ENCODE measurements at regions not wholly inside any gene's neighbourhood (a gene's known extent, or its start where the extent isn't known, plus 50 kb on each side); places are given as distances from the start of the nearest gene placed in this dataset.

GRCh38 chr2:80874374-80874773 lies 569.8 kb upstream of the LRRTM1 start:
- DNase-seq, result no peak

- DNase-seq, result no peak
Measured at GRCh38 chr2:80869858-80870438, 565.4 kb upstream of the LRRTM1 start.

DNA sequence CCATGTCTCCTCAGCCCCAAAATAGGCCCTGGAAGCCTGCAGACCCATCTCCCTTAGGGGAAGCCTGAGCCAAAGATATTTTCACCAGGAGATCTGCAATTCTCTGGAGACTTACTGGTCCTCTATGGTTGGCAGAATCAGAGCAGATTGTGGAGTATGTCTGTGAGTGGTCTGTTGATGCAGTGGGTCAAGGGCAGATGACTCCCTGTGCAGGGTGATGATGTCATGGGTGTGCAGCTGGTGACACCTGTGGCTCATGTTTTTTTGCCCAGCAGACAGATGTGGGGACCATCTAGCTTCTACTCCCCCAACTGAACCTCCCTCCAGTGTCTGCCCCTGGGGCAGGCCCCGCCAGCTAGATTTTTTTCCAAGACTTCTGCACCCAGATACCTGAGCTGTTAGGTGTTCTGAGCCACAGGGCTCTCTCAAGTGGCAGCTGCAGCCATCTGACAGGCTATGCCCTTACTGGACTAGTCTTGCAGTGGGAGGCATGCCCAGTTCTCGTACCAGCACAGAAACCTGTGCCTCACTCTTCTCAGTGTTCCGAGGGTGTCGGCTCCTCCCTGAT lies 558.7 kb upstream of the LRRTM1 start:
- no peak for DNase-seq

DNA sequence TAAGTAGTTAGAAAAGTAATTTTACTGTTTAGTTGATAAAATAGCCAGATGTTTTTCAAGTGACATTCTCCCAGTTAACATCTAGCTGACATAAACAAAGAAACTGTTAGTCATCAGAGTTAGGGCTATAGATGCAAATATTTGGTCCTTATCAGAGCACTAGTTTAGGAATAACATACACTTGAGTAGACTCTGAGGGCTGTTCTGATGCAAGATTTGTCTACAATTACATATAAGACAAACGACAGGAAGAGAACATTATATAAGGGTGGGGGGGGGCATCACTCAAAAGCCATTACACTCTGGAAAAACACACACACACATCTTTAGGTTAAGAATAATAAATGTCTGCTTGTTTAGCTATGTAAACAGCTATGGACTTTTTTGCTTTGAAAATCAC lies 554.4 kb upstream of the LRRTM1 start:
- DNase-seq, result no peak

DNA sequence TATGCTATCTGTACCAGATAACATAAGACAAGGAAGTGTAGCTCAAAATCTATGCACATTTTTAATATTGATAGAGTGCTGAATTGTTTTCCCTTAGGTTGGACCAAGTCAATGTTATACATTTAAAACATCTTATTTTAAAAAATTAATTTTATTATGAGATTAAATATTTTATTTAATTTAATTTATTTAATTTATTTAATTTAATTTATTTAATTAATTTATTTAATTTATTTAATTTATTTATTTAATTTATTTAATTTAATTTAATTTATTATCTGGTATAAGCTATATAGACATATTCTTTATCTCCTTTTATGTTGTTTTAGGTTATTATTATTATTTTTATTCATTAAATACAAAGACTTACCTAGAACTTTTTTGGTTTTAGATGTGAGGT lies 551.7 kb upstream of the LRRTM1 start:
- DNase-seq, result no peak

DNA sequence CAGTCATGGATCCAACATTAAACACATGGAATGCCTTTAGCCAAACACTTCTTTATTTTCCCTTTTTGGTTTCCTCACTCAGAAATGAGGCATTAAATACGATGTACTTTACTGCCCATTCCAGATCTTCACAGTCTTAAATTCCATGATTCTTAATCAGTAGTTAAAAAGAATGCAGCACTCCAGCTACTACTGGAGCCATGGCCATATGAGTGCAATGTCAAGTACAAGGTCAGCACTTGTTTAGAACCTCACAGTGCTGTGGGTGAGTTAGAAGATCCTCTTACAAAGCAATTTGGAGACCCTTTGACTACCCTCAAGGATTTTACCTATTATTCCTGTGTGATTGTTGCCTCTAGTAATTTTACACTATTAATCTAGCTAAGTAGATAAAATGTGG lies 550.3 kb upstream of the LRRTM1 start:
- no peak for DNase-seq

GRCh38 chr2:80852808-80853139 lies 548.2 kb upstream of the LRRTM1 start:
- no peak for DNase-seq

GRCh38 chr2:80852079-80852807 lies 547.7 kb upstream of the LRRTM1 start:
- no peak for DNase-seq

GRCh38 chr2:80830891-80831290 lies 526.3 kb upstream of the LRRTM1 start:
- DNase-seq, result no peak

DNA sequence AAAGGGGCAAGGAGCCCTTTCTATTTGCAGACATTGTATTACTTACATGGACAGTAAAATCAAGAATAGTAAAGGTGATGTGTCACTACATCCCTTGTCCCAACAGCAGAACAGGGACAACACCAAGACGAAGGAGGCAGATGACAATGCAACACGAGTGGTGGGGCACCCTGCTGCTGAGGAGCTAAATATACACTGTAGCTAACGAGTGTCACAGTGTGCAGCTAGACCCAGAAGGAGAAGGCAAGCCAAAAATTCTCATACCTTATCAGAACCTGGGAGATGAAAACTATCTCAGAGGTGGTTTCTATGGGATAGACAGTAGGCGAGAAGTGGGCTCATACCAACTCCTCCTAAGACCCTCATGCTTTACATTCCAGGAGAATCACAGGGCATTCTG lies 518.4 kb upstream of the LRRTM1 start:
- no peak for DNase-seq

GRCh38 chr2:80815259-80815658 lies 510.7 kb upstream of the LRRTM1 start:
- no peak for DNase-seq

- no peak for DNase-seq
Measured at GRCh38 chr2:80786584-80786983, 482.0 kb upstream of the LRRTM1 start.

DNA sequence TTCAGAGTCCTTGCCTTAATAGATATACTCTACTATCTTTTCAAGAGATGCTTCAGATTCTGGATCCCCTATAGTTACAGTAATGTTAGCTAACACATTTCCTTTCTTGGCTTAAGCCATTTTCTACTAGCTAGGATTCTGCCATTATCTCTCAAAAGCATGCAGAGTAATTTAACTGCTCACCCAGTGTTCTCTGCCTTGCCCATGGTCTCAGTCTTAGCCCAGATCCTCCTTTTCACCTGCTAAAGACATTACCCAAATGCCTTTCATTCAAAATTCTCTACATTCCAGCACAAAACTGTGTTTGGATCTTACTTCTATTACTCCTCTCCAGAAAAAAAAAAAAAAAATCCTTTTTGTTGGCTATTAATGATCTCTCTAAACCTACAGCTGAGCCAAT lies 474.2 kb upstream of the LRRTM1 start:
- no peak for DNase-seq

- no peak for DNase-seq
Measured at GRCh38 chr2:80748592-80748991, 444.0 kb upstream of the LRRTM1 start.

DNA sequence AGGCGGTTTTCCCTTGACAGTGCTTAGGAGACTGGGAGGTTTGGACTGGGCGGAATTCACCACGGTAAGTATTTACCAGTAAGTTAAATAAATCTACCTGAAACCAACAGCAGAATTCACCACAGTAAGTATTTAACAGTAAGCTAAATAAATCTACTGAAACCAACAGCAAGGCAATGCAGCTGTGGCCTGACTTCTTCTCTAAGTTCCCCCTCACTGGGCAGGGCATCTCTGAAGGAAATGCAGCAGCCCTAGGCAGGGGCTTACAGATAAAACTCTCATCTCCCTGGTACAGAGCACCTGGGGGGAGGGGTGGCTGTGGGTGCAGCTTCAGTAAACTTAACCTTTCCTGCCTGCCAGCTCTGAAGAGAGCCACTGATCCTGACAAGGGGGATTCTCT lies 432.5 kb upstream of the LRRTM1 start:
- DNase-seq, result no peak

- no peak for DNase-seq
Measured at GRCh38 chr2:80725001-80725400, 420.4 kb upstream of the LRRTM1 start.

- no peak for DNase-seq
Measured at GRCh38 chr2:80722803-80723202, 418.3 kb upstream of the LRRTM1 start.

DNA sequence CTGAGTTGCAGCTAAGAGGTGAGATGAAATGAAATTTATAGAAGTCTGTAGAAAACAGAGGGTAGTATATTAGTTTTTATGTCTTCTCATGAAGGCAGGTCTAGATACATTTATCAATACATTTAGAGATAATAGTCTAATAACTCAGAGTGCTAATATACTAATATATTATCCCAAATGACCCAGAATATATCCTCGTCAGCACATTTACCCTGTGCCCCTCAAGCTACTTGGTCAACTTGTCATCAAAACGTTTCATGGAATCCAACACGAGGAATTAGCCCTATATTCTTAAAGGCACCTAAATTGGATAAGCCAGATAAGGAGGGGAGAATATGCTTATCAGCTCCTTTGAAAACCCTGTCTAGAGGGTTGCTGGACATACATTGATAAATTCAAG lies 415.1 kb upstream of the LRRTM1 start:
- DNase-seq, result no peak

DNA sequence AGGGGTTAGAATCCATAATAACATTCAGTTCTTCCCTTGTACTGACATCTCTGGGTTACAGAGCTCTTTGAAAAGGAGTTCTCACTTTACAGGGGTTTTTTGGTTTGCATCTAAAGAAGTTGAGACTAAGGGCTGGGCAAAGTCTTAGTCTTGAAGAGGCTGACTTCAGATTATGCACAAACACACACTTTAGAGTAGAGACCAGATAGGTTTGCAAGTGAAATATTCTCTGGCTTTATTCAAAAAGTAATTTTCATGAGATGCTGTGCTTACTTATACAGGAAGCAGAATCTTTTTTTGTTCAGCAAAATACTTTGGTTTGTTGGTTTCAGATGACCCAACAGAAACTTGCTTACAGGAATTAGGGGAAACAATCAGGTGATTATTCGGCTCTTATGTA lies 410.9 kb upstream of the LRRTM1 start:
- DNase-seq, result no peak

DNA sequence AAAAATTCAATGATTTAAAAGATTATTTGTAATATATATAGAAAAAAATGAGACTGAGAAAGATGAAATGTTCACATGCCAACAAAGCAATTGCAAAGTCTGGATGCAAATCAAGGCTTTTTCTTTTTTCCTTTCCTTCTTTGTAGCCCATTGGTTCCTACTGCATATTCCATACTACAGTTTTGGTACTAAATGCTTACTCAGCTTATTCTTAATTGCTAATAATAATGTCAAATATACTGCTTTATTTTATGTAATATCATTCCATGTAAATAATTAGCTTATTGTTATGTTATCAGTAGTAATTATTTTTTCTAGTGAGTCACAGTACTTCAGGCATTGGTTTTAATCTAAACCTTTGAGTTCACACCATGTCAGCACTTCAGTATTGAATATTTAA lies 407.4 kb upstream of the LRRTM1 start:
- DNase-seq, result no peak

- DNase-seq, result no peak
Measured at GRCh38 chr2:80706951-80707350, 402.4 kb upstream of the LRRTM1 start.

- no peak for DNase-seq
Measured at GRCh38 chr2:80706541-80706940, 402.0 kb upstream of the LRRTM1 start.

DNA sequence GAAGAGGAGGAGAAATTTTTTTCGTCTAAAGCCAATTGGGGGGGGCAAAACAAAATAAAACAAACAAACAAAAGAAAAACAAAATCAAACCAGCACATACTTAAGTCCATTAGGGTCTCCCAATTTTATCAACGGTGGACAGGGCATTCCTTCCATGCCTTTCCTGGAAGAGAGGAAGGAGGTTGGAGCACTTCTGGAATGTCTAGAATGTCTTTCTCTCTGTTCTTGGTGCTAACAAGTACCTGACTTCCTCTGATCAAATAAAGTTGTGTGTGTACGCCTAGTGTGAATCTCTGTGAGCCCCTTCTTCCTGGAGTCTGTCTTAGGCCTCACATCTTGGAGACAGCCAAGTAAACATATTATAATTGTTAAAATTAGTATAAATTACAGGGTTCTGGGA lies 399.0 kb upstream of the LRRTM1 start:
- DNase-seq, result no peak

DNA sequence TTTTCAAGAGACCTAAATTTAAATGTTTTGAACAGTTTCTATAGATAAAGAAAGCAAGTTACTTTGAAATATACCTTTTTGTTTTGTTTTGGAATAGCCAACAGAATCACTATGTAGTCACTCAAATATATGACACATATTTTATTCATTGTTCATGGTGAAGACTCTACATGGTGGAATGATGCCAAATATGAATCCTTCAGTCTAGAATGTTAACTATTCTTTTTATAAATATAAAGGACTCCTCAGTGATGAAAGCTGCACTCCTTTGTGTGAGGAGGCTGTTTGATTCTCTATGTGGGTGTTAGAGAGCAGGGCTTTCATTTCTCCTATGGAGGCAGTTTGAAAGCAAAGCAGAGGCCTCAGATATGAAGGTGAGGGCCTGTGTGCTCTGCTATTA lies 396.4 kb upstream of the LRRTM1 start:
- DNase-seq, result no peak

Data from T-helper 2 cell (primary cell).